GM23248 (cell line): ENCODE measurements at regions not wholly inside any gene's neighbourhood (a gene's known extent, or its start where the extent isn't known, plus 50 kb on each side); places are given as distances from the start of the nearest gene placed in this dataset.

Source experiments
- EZH2 ChIP-seq: fragments of 200-600 bp; sonication (generic); IDR thresholded peaks from 2 replicates; pipeline ENCODE4 v1.6.1; 2018; ENCODE audit warnings: antibody characterized with exemption, mild to moderate bottlenecking; ENCODE audit not compliant: insufficient read depth, poor library complexity, severe bottlenecking
- EZH2phosphoT487 ChIP-seq: fragments of 200-600 bp; sonication (generic); IDR thresholded peaks from 2 replicates; pipeline ENCODE4 v1.6.1; 2018; ENCODE audit warnings: antibody characterized with exemption, moderate library complexity, mild to moderate bottlenecking, low read depth; ENCODE audit not compliant: insufficient read depth

- TF ChIP-seq EZH2 (no peak), EZH2phosphoT487 (no peak)
These were observed 762.1 kb upstream of the MIR17HG start for GRCh38 chr13:90585392-90585791.
